ENCODE measurements at regions not wholly inside any gene's neighbourhood (a gene's known extent, or its start where the extent isn't known, plus 50 kb on each side); places are given as distances from the start of the nearest gene placed in this dataset.

DNA sequence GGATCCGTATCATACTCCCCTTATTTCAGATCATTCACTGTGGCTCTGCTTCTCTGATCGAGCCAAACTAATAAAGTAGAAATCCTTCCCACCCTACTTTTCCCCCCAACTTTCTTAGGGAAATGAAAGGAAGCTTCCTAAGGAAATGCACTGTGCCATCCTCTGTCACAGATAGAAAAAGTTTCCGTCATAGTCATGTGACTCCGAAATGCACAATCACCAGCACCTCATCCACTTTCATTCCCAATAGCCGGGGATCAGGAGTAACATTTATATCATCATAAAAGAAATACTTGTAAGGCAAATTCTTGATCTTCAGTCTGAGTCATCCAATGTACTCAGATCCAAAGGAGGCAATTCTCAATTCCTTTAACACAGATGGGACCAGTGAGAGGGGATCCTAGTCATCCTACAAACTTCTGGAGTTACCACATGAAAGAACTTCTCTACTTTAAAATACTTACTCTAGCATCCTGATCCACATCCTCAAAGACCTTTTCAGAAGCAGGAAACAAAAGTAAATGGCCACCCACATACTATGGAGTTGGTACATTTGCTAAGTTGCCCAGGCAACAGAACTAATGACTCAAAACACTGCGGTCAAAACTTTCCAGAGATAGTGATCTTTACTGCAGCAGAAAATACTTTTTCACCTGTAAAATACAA lies 97.8 kb upstream of the ZC3H11B start:
- TF ChIP-seq, protein P1, sequence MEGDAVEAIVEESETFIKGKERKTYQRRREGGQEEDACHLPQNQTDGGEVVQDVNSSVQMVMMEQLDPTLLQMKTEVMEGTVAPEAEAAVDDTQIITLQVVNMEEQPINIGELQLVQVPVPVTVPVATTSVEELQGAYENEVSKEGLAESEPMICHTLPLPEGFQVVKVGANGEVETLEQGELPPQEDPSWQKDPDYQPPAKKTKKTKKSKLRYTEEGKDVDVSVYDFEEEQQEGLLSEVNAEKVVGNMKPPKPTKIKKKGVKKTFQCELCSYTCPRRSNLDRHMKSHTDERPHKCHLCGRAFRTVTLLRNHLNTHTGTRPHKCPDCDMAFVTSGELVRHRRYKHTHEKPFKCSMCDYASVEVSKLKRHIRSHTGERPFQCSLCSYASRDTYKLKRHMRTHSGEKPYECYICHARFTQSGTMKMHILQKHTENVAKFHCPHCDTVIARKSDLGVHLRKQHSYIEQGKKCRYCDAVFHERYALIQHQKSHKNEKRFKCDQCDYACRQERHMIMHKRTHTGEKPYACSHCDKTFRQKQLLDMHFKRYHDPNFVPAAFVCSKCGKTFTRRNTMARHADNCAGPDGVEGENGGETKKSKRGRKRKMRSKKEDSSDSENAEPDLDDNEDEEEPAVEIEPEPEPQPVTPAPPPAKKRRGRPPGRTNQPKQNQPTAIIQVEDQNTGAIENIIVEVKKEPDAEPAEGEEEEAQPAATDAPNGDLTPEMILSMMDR (IDR thresholded peaks at IDR 0.05 in 4 of 5, conservative IDR thresholded peaks at IDR 0.05 in 1 of 5), result no peak
- no peak for TF ChIP-seq POLR2A (IDR thresholded peaks at IDR 0.05)
